ENCODE measurements at regions not wholly inside any gene's neighbourhood (a gene's known extent, or its start where the extent isn't known, plus 50 kb on each side); places are given as distances from the start of the nearest gene placed in this dataset.

- H3K4me3 ChIP-seq: no peak overlapping the region
- DNase-seq: no peak
- peak overlapping the region in 1 of 2 donors; percentile 74 for H3K9ac ChIP-seq (ENCODE audit: insufficient read depth in 1 of 2, low read length in 2 of 2)
Measured at GRCh38 chr9:86586144-86586494, 231.9 kb upstream of the TUT7 start.

GRCh38 chr9:86585422-86586143 lies 231.4 kb upstream of the TUT7 start:
- peaks cover 0 to 2% (median 0%) of the 10 kb centered on the region in 4 donors for H3K9me3 ChIP-seq (ENCODE audit: control insufficient read depth in 4 of 4, insufficient read depth in 3 of 4, low read length in 3 of 4)
- peak overlapping the region in 1 of 2 donors; percentile 74 for H3K9ac ChIP-seq (ENCODE audit: insufficient read depth in 1 of 2, low read length in 2 of 2)
- no peak for TF ChIP-seq CTCF (IDR thresholded peaks at IDR 0.05; ENCODE audit: control extremely low read depth, extremely low read depth)
- no peaks in the 10 kb centered on the region for H3K27me3 ChIP-seq (ENCODE audit: control insufficient read depth in 3 of 3, insufficient read depth in 3 of 3, low read length in 2 of 3)
- H3K27ac ChIP-seq (ENCODE audit: low read depth in 1 of 2, low read length in 1 of 2): no peak overlapping the region
- DNase-seq (peak in 2 of 3 donors; percentile 76 to 79), ATAC-seq (ENCODE audit: insufficient read depth, low FRiP score) (no peak)
- no peak overlapping the region for H3K4me3 ChIP-seq
- WGBS, 2 donors: 41 to 54% methylated on average over 7 of the region's 7 CpGs
- no peaks in the 10 kb centered on the region for H3K36me3 ChIP-seq (ENCODE audit: control insufficient read depth in 4 of 4, insufficient read depth in 4 of 4, low read length in 4 of 4)
- peaks cover 0 to 26% (median 1%) of the 10 kb centered on the region in 5 donors for H3K4me1 ChIP-seq (ENCODE audit: control insufficient read depth in 5 of 5, insufficient read depth in 5 of 5, low read length in 5 of 5)

More at GRCh38 chr9:86586144-86586494, 231.9 kb upstream of the TUT7 start:
- Histone ChIP-seq H3K36me3 (ENCODE audit: control insufficient read depth in 4 of 4, insufficient read depth in 4 of 4, low read length in 4 of 4) (no peaks in the 10 kb centered on the region), H3K27ac (ENCODE audit: low read depth in 1 of 2, low read length in 1 of 2) (no peak overlapping the region), H3K27me3 (ENCODE audit: control insufficient read depth in 3 of 3, insufficient read depth in 3 of 3, low read length in 2 of 3) (no peaks in the 10 kb centered on the region), H3K9me3 (ENCODE audit: control insufficient read depth in 4 of 4, insufficient read depth in 3 of 4, low read length in 3 of 4) (peaks cover 0 to 2% (median 0%) of the 10 kb centered on the region in 4 donors), H3K4me1 (ENCODE audit: control insufficient read depth in 5 of 5, insufficient read depth in 5 of 5, low read length in 5 of 5) (peaks cover 0 to 22% (median 1%) of the 10 kb centered on the region in 5 donors)
- ATAC-seq (ENCODE audit: insufficient read depth, low FRiP score): no peak
- no peak for TF ChIP-seq CTCF (IDR thresholded peaks at IDR 0.05; ENCODE audit: control extremely low read depth, extremely low read depth)

GRCh38 chr9:86580688-86581087 lies 226.5 kb upstream of the TUT7 start:
- TF ChIP-seq CTCF (IDR thresholded peaks at IDR 0.05; ENCODE audit: control extremely low read depth, extremely low read depth): no peak
- H3K4me3 ChIP-seq: no peak overlapping the region
- 63 to 78% methylated on average over 6 of the region's 6 CpGs for WGBS, 2 donors
- ATAC-seq (ENCODE audit: insufficient read depth, low FRiP score): no peak
- DNase-seq: peak in 2 of 3 donors; percentile 49 to 82
- no peaks in the 10 kb centered on the region for H3K9me3 ChIP-seq (ENCODE audit: control insufficient read depth in 4 of 4, insufficient read depth in 3 of 4, low read length in 3 of 4)
- H3K9ac ChIP-seq (ENCODE audit: insufficient read depth in 1 of 2, low read length in 2 of 2): no peak overlapping the region
- H3K27ac ChIP-seq (ENCODE audit: low read depth in 1 of 2, low read length in 1 of 2): no peak overlapping the region
- H3K4me1 ChIP-seq (ENCODE audit: control insufficient read depth in 5 of 5, insufficient read depth in 5 of 5, low read length in 5 of 5): peaks cover 0 to 48% (median 3%) of the 10 kb centered on the region in 5 donors
- H3K27me3 ChIP-seq (ENCODE audit: control insufficient read depth in 3 of 3, insufficient read depth in 3 of 3, low read length in 2 of 3): no peaks in the 10 kb centered on the region
- no peaks in the 10 kb centered on the region for H3K36me3 ChIP-seq (ENCODE audit: control insufficient read depth in 4 of 4, insufficient read depth in 4 of 4, low read length in 4 of 4)

All from lung (tissue), 11 donors.